Esophagus squamous epithelium (tissue), 4 donors: ENCODE measurements at regions not wholly inside any gene's neighbourhood (a gene's known extent, or its start where the extent isn't known, plus 50 kb on each side); places are given as distances from the start of the nearest gene placed in this dataset.

Experiments
- CTCF ChIP-seq, 6 experiments: fragments of 450-650 bp in 4 of 6; fragments of 200-600 bp in 2 of 6; sonication (generic) in 2 of 6; IDR thresholded peaks; one replicate each; pipeline ENCODE4 v1.5.1; 2016 to 2019; ENCODE audit warnings: antibody characterized with exemption in 6 of 6, mild to moderate bottlenecking in 4 of 6, moderate library complexity in 4 of 6
- POLR2A ChIP-seq, 4 donors: fragments of 450-650 bp; IDR thresholded peaks; one replicate each; pipeline ENCODE4 v1.6.1; 2017; ENCODE audit warnings: antibody characterized with exemption in 4 of 4, mild to moderate bottlenecking in 4 of 4, moderate library complexity in 3 of 4

GRCh38 chr2:12005886-12006681 is 259.7 kb downstream of the LPIN1 start:
- TF ChIP-seq CTCF (IDR thresholded peaks at IDR 0.05) (no peak), POLR2A (IDR thresholded peaks at IDR 0.05) (no peak)
